ENCODE measurements at regions not wholly inside any gene's neighbourhood (a gene's known extent, or its start where the extent isn't known, plus 50 kb on each side); places are given as distances from the start of the nearest gene placed in this dataset.

DNA sequence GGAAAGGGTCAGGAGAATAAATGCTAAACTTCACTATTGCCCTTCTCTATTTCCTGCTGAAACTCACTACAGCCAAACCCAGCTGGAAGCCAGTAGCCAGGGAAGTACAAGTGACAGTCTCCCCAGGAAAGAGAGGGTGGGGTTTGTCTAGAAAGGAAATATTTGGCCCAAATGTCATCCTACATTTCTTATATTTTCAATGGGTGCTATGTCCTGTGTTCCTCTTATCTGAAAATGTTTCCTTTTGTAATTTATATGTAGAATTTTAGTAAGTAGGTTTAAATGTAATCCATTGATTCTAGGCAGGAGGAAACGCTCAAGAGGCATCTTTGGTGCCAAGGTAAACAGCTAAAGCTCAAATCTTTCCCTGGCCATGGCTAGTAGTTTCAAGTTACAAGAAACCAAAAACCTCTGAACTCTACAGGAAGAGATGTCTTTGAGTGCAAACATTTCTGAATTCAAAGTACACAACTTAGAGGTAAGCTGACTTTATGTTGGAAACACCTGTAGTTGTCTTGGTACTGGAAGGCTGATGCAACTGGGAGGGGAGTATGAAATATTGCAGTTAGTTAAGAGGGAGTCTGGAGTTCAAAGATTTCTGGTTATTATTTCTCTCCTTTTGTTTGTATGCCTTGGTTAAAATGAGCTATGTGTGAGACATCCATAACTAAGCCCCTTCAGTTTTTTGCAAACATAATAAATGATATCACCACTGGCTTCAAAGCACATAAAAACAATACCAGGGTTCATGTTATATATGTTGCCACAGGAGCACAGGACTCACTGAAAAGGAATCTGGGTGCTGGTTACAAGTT is 356.1 kb upstream of the ZC3H15 start:
- no peak for TF ChIP-seq POLR2A (IDR thresholded peaks at IDR 0.05)
- TF ChIP-seq, protein P1, sequence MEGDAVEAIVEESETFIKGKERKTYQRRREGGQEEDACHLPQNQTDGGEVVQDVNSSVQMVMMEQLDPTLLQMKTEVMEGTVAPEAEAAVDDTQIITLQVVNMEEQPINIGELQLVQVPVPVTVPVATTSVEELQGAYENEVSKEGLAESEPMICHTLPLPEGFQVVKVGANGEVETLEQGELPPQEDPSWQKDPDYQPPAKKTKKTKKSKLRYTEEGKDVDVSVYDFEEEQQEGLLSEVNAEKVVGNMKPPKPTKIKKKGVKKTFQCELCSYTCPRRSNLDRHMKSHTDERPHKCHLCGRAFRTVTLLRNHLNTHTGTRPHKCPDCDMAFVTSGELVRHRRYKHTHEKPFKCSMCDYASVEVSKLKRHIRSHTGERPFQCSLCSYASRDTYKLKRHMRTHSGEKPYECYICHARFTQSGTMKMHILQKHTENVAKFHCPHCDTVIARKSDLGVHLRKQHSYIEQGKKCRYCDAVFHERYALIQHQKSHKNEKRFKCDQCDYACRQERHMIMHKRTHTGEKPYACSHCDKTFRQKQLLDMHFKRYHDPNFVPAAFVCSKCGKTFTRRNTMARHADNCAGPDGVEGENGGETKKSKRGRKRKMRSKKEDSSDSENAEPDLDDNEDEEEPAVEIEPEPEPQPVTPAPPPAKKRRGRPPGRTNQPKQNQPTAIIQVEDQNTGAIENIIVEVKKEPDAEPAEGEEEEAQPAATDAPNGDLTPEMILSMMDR (IDR thresholded peaks at IDR 0.05): no peak

Measured in esophagus squamous epithelium (tissue), 4 donors.